ENCODE measurements at regions not wholly inside any gene's neighbourhood (a gene's known extent, or its start where the extent isn't known, plus 50 kb on each side); places are given as distances from the start of the nearest gene placed in this dataset.
A peak's percentile ranks its signal among the peaks of the same experiment; 100 is the strongest.

- Histone ChIP-seq H2AFZ (ENCODE audit: low read length) (peak overlapping the region; percentile 70), H2BK15ac (ENCODE audit: low read length) (no peak overlapping the region), H3K9me3 (replicated peaks in 1 of 2; ENCODE audit: control insufficient read depth in 2 of 2, insufficient read depth in 1 of 2, low read depth in 1 of 2, low read length in 2 of 2) (peaks cover 0 to 2% of the 10 kb centered on the region in 2 donors), H3K27me3 (ENCODE audit: control insufficient read depth in 3 of 3, insufficient read depth in 3 of 3, low read depth in 1 of 3, low read length in 3 of 3) (no peaks in the 10 kb centered on the region), H3K79me1 (ENCODE audit: low read depth, low read length) (no peaks in the 10 kb centered on the region), H3K4me2 (ENCODE audit: insufficient read depth, low read length, poor library complexity, severe bottlenecking) (peak overlapping the region; percentile 47), H3K18ac (ENCODE audit: low read length) (peak overlapping the region; percentile 86), H4K91ac (ENCODE audit: low read depth, low read length, poor library complexity) (no peak overlapping the region), H3K36me3 (replicated peaks in 1 of 2; ENCODE audit: control insufficient read depth in 2 of 2, insufficient read depth in 2 of 2, low read length in 2 of 2) (no peaks in the 10 kb centered on the region), H4K8ac (ENCODE audit: low read depth, low read length) (no peak overlapping the region), H3K4me1 (ENCODE audit: control insufficient read depth in 2 of 2, insufficient read depth in 1 of 2, low read depth in 1 of 2, low read length in 2 of 2) (peaks cover 24 to 40% of the 10 kb centered on the region in 2 donors), H3K14ac (ENCODE audit: low read length) (no peak overlapping the region), H2BK120ac (ENCODE audit: low read depth, low read length) (no peak overlapping the region), H3K27ac (replicated peaks; ENCODE audit: low read length) (peak overlapping the region; percentile 89), H3K9ac (ENCODE audit: low read depth, low read length, poor library complexity) (no peak overlapping the region), H3K4me3 (ENCODE audit: low read length in 2 of 2) (peak overlapping the region in 1 of 2 donors; percentile 20), H2BK12ac (ENCODE audit: low read length) (no peak overlapping the region), H3K4ac (ENCODE audit: low read length) (no peak overlapping the region), H3K23ac (ENCODE audit: low read depth, low read length, poor library complexity) (no peak overlapping the region), H2BK5ac (ENCODE audit: low read length) (no peak overlapping the region), H2AK5ac (ENCODE audit: low read depth, low read length) (no peak overlapping the region)
- WGBS, 2 donors (ENCODE audit: extremely low coverage in 2 of 2, insufficient read length in 2 of 2, insufficient replicate concordance in 1 of 2): no CpG with 5 or more reads among the region's 8 CpGs
- DNase-seq (ENCODE audit: low spot score): peak; percentile 74
Measured at GRCh38 chr13:106100171-106100919, 435.1 kb downstream of the EFNB2 start.

GRCh38 chr13:106099765-106100164 lies 435.7 kb downstream of the EFNB2 start:
- no peaks in the 10 kb centered on the region for H3K79me1 ChIP-seq (ENCODE audit: low read depth, low read length)
- H3K4me2 ChIP-seq (ENCODE audit: insufficient read depth, low read length, poor library complexity, severe bottlenecking): no peak overlapping the region
- peaks cover 0 to 2% of the 10 kb centered on the region in 2 donors for H3K9me3 ChIP-seq (replicated peaks in 1 of 2; ENCODE audit: control insufficient read depth in 2 of 2, insufficient read depth in 1 of 2, low read depth in 1 of 2, low read length in 2 of 2)
- no peak overlapping the region for H4K8ac ChIP-seq (ENCODE audit: low read depth, low read length)
- no peak overlapping the region for H3K23ac ChIP-seq (ENCODE audit: low read depth, low read length, poor library complexity)
- H3K14ac ChIP-seq (ENCODE audit: low read length): no peak overlapping the region
- H2AFZ ChIP-seq (ENCODE audit: low read length): peak overlapping the region; percentile 70
- no peak for DNase-seq (ENCODE audit: low spot score)
- H3K4ac ChIP-seq (ENCODE audit: low read length): no peak overlapping the region
- no peak overlapping the region for H3K9ac ChIP-seq (ENCODE audit: low read depth, low read length, poor library complexity)
- H3K27ac ChIP-seq (replicated peaks; ENCODE audit: low read length): peak overlapping the region; percentile 89
- no CpG with 5 or more reads among the region's 13 CpGs for WGBS, 2 donors (ENCODE audit: extremely low coverage in 2 of 2, insufficient read length in 2 of 2, insufficient replicate concordance in 1 of 2)
- no peak overlapping the region for H2BK15ac ChIP-seq (ENCODE audit: low read length)
- H3K36me3 ChIP-seq (replicated peaks in 1 of 2; ENCODE audit: control insufficient read depth in 2 of 2, insufficient read depth in 2 of 2, low read length in 2 of 2): no peaks in the 10 kb centered on the region
- H2BK5ac ChIP-seq (ENCODE audit: low read length): no peak overlapping the region
- H4K91ac ChIP-seq (ENCODE audit: low read depth, low read length, poor library complexity): no peak overlapping the region
- no peak overlapping the region for H2AK5ac ChIP-seq (ENCODE audit: low read depth, low read length)
- no peak overlapping the region for H2BK120ac ChIP-seq (ENCODE audit: low read depth, low read length)
- no peaks in the 10 kb centered on the region for H3K27me3 ChIP-seq (ENCODE audit: control insufficient read depth in 3 of 3, insufficient read depth in 3 of 3, low read depth in 1 of 3, low read length in 3 of 3)
- peak overlapping the region; percentile 53 for H3K18ac ChIP-seq (ENCODE audit: low read length)
- peaks cover 24 to 40% of the 10 kb centered on the region in 2 donors for H3K4me1 ChIP-seq (ENCODE audit: control insufficient read depth in 2 of 2, insufficient read depth in 1 of 2, low read depth in 1 of 2, low read length in 2 of 2)
- no peak overlapping the region for H3K4me3 ChIP-seq (ENCODE audit: low read length in 2 of 2)
- no peak overlapping the region for H2BK12ac ChIP-seq (ENCODE audit: low read length)

GRCh38 chr13:106098778-106099177 lies 436.7 kb downstream of the EFNB2 start:
- no peak overlapping the region for H3K23ac ChIP-seq (ENCODE audit: low read depth, low read length, poor library complexity)

GRCh38 chr13:106096661-106097092 lies 438.8 kb downstream of the EFNB2 start:
- Histone ChIP-seq H2AK5ac (ENCODE audit: low read depth, low read length) (no peak overlapping the region), H2BK120ac (ENCODE audit: low read depth, low read length) (no peak overlapping the region), H4K8ac (ENCODE audit: low read depth, low read length) (no peak overlapping the region), H3K27ac (replicated peaks; ENCODE audit: low read length) (no peak overlapping the region), H4K91ac (ENCODE audit: low read depth, low read length, poor library complexity) (no peak overlapping the region), H3K4me2 (ENCODE audit: insufficient read depth, low read length, poor library complexity, severe bottlenecking) (no peak overlapping the region), H3K9ac (ENCODE audit: low read depth, low read length, poor library complexity) (no peak overlapping the region), H3K9me3 (replicated peaks in 1 of 2; ENCODE audit: control insufficient read depth in 2 of 2, insufficient read depth in 1 of 2, low read depth in 1 of 2, low read length in 2 of 2) (no peaks in the 10 kb centered on the region), H3K23ac (ENCODE audit: low read depth, low read length, poor library complexity) (no peak overlapping the region), H3K79me1 (ENCODE audit: low read depth, low read length) (no peaks in the 10 kb centered on the region), H3K4ac (ENCODE audit: low read length) (no peak overlapping the region), H3K18ac (ENCODE audit: low read length) (no peak overlapping the region), H2BK15ac (ENCODE audit: low read length) (no peak overlapping the region), H2BK12ac (ENCODE audit: low read length) (no peak overlapping the region), H3K4me3 (ENCODE audit: low read length in 2 of 2) (no peak overlapping the region), H3K27me3 (ENCODE audit: control insufficient read depth in 3 of 3, insufficient read depth in 3 of 3, low read depth in 1 of 3, low read length in 3 of 3) (no peaks in the 10 kb centered on the region), H3K36me3 (replicated peaks in 1 of 2; ENCODE audit: control insufficient read depth in 2 of 2, insufficient read depth in 2 of 2, low read length in 2 of 2) (no peaks in the 10 kb centered on the region), H2AFZ (ENCODE audit: low read length) (no peak overlapping the region), H2BK5ac (ENCODE audit: low read length) (no peak overlapping the region), H3K4me1 (ENCODE audit: control insufficient read depth in 2 of 2, insufficient read depth in 1 of 2, low read depth in 1 of 2, low read length in 2 of 2) (peaks cover 11 to 27% of the 10 kb centered on the region in 2 donors), H3K14ac (ENCODE audit: low read length) (no peak overlapping the region)
- no peak for DNase-seq (ENCODE audit: low spot score)
- WGBS, 2 donors (ENCODE audit: extremely low coverage in 2 of 2, insufficient read length in 2 of 2, insufficient replicate concordance in 1 of 2): no CpG with 5 or more reads among the region's 4 CpGs

More at GRCh38 chr13:106098778-106099177, 436.7 kb downstream of the EFNB2 start:
- H3K79me1 ChIP-seq (ENCODE audit: low read depth, low read length): no peaks in the 10 kb centered on the region
- H3K4me3 ChIP-seq (ENCODE audit: low read length in 2 of 2): no peak overlapping the region
- H3K36me3 ChIP-seq (replicated peaks in 1 of 2; ENCODE audit: control insufficient read depth in 2 of 2, insufficient read depth in 2 of 2, low read length in 2 of 2): no peaks in the 10 kb centered on the region
- no peak overlapping the region for H2AK5ac ChIP-seq (ENCODE audit: low read depth, low read length)
- no CpG with 5 or more reads among the region's 3 CpGs for WGBS, 2 donors (ENCODE audit: extremely low coverage in 2 of 2, insufficient read length in 2 of 2, insufficient replicate concordance in 1 of 2)
- no peak overlapping the region for H4K8ac ChIP-seq (ENCODE audit: low read depth, low read length)
- no peak overlapping the region for H3K9ac ChIP-seq (ENCODE audit: low read depth, low read length, poor library complexity)
- H2BK12ac ChIP-seq (ENCODE audit: low read length): no peak overlapping the region
- no peak overlapping the region for H2BK15ac ChIP-seq (ENCODE audit: low read length)
- H3K27me3 ChIP-seq (ENCODE audit: control insufficient read depth in 3 of 3, insufficient read depth in 3 of 3, low read depth in 1 of 3, low read length in 3 of 3): no peaks in the 10 kb centered on the region
- H2AFZ ChIP-seq (ENCODE audit: low read length): no peak overlapping the region
- H2BK120ac ChIP-seq (ENCODE audit: low read depth, low read length): no peak overlapping the region
- H3K18ac ChIP-seq (ENCODE audit: low read length): no peak overlapping the region
- no peak overlapping the region for H2BK5ac ChIP-seq (ENCODE audit: low read length)
- no peak overlapping the region for H3K4me2 ChIP-seq (ENCODE audit: insufficient read depth, low read length, poor library complexity, severe bottlenecking)
- no peak overlapping the region for H4K91ac ChIP-seq (ENCODE audit: low read depth, low read length, poor library complexity)
- peaks cover 20 to 33% of the 10 kb centered on the region in 2 donors for H3K4me1 ChIP-seq (ENCODE audit: control insufficient read depth in 2 of 2, insufficient read depth in 1 of 2, low read depth in 1 of 2, low read length in 2 of 2)
- H3K14ac ChIP-seq (ENCODE audit: low read length): no peak overlapping the region
- no peak for DNase-seq (ENCODE audit: low spot score)
- peaks cover 0 to 2% of the 10 kb centered on the region in 2 donors for H3K9me3 ChIP-seq (replicated peaks in 1 of 2; ENCODE audit: control insufficient read depth in 2 of 2, insufficient read depth in 1 of 2, low read depth in 1 of 2, low read length in 2 of 2)
- no peak overlapping the region for H3K27ac ChIP-seq (replicated peaks; ENCODE audit: low read length)
- no peak overlapping the region for H3K4ac ChIP-seq (ENCODE audit: low read length)

All from neuronal stem cell (in vitro differentiated cells).